DND-41 (cell line): ENCODE measurements at regions not wholly inside any gene's neighbourhood (a gene's known extent, or its start where the extent isn't known, plus 50 kb on each side); places are given as distances from the start of the nearest gene placed in this dataset.

Experiments used
- ATAC-seq: fragments of 200-7000 bp; cut with Tn5 transposase; 3 replicates; pipeline ENCODE4 v1.9.1; 2021; ENCODE audit warnings: low read depth; ENCODE audit not compliant: insufficient read depth
- DNase-seq: peaks from one replicate; pipeline ENCODE4 v3.0.0-alpha.2; 2020
- H2AFZ ChIP-seq: 2 replicates; pipeline ENCODE4 v1.6.0; 2012; ENCODE audit warnings: low read depth, low read length
- H3K27ac ChIP-seq: 2 replicates; pipeline ENCODE4 v1.5.1; 2012; ENCODE audit warnings: low read length, inconsistent platforms
- H3K27me3 ChIP-seq: fragments of 200-600 bp; sonication (generic); 2 replicates; pipeline ENCODE4 v1.6.0; 2012; ENCODE audit warnings: low read length, mild to moderate bottlenecking, inconsistent platforms; ENCODE audit not compliant: insufficient read depth, poor library complexity
- H3K36me3 ChIP-seq: 2 replicates; pipeline ENCODE4 v1.5.1; 2012; ENCODE audit warnings: low read length, inconsistent platforms; ENCODE audit not compliant: insufficient read depth
- H3K4me1 ChIP-seq: 2 replicates; pipeline ENCODE4 v1.5.1; 2012; ENCODE audit warnings: mild to moderate bottlenecking, low read length; ENCODE audit not compliant: insufficient read depth
- H3K4me2 ChIP-seq: 2 replicates; pipeline ENCODE4 v1.6.0; 2012; ENCODE audit warnings: mild to moderate bottlenecking, moderate library complexity, low read length, inconsistent platforms; ENCODE audit not compliant: insufficient read depth
- H3K4me3 ChIP-seq, 2 experiments: fragments of 200-600 bp in 1 of 2; shearing (Covaris generic) in 1 of 2; 2 replicates each; pipeline ENCODE4 v1.5.1; 2012 to 2016; ENCODE audit warnings: inconsistent platforms in 2 of 2, low read length in 2 of 2, mild to moderate bottlenecking in 2 of 2, low read depth in 1 of 2, moderate library complexity in 1 of 2
- H3K79me2 ChIP-seq: 2 replicates; pipeline ENCODE4 v1.6.0; 2012; ENCODE audit warnings: low read length, inconsistent platforms; ENCODE audit not compliant: insufficient read depth
- H3K9ac ChIP-seq: 2 replicates; pipeline ENCODE4 v1.6.0; 2012; ENCODE audit warnings: low read depth, mild to moderate bottlenecking, inconsistent platforms, low read length, moderate library complexity
- H3K9me3 ChIP-seq: 2 replicates; pipeline ENCODE4 v1.5.1; 2012; ENCODE audit warnings: low read length, moderate library complexity, mild to moderate bottlenecking, inconsistent platforms; ENCODE audit not compliant: insufficient read depth, severe bottlenecking
- H4K20me1 ChIP-seq: 2 replicates; pipeline ENCODE4 v1.6.0; 2012; ENCODE audit warnings: low read length; ENCODE audit not compliant: insufficient read depth
- CTCF ChIP-seq: IDR thresholded peaks from 2 replicates; pipeline ENCODE4 v1.5.1; 2012; ENCODE audit warnings: borderline replicate concordance, low read length, moderate library complexity, mild to moderate bottlenecking; ENCODE audit not compliant: poor library complexity, severe bottlenecking; ENCODE audit errors: extremely low read depth
- EZH2 ChIP-seq: IDR thresholded peaks from 3 replicates; pipeline ENCODE4 v1.6.1; 2012; ENCODE audit warnings: borderline replicate concordance, low read depth, mild to moderate bottlenecking, moderate library complexity, low read length, inconsistent platforms; ENCODE audit not compliant: severe bottlenecking

- no peak for TF ChIP-seq EZH2
- no peak for TF ChIP-seq CTCF
- no peak overlapping the region for H3K9ac ChIP-seq
- no peaks in the 10 kb centered on the region for H3K4me1 ChIP-seq
- no peak overlapping the region for H2AFZ ChIP-seq
- H3K36me3 ChIP-seq: no peaks in the 10 kb centered on the region
- no peaks in the 10 kb centered on the region for H3K79me2 ChIP-seq
- H4K20me1 ChIP-seq: 0 out of 2 replicates have a peak, but pooled peaks cover 7% of the 10 kb centered on the region
- no peak overlapping the region for H3K4me3 ChIP-seq
- no peak overlapping the region for H3K27ac ChIP-seq
- H3K27me3 ChIP-seq: peaks cover under 1% of the 10 kb centered on the region
- ATAC-seq (no peak), DNase-seq (no peak)
- no peak overlapping the region for H3K4me2 ChIP-seq
- H3K9me3 ChIP-seq: peaks cover 9% of the 10 kb centered on the region
Measured at GRCh38 chr10:78938695-78939672, 129.8 kb upstream of the ZMIZ1 start.

GRCh38 chr10:78942091-78942501 is 126.7 kb upstream of the ZMIZ1 start:
- H3K4me2 ChIP-seq: no peak overlapping the region
- H3K27ac ChIP-seq: no peak overlapping the region
- TF ChIP-seq CTCF (no peak), EZH2 (no peak)
- H3K9ac ChIP-seq: no peak overlapping the region
- H2AFZ ChIP-seq: no peak overlapping the region
- H3K36me3 ChIP-seq: no peaks in the 10 kb centered on the region
- H3K4me3 ChIP-seq: no peak overlapping the region
- no peak for DNase-seq
- no peak for ATAC-seq
- no peaks in the 10 kb centered on the region for H3K79me2 ChIP-seq
- H3K27me3 ChIP-seq: peaks cover 8% of the 10 kb centered on the region
- H4K20me1 ChIP-seq: 0 out of 2 replicates have a peak, but pooled peaks cover 7% of the 10 kb centered on the region
- H3K9me3 ChIP-seq: peaks cover 9% of the 10 kb centered on the region
- H3K4me1 ChIP-seq: no peaks in the 10 kb centered on the region

- H3K27me3 ChIP-seq: peaks cover 8% of the 10 kb centered on the region
- peaks cover 9% of the 10 kb centered on the region for H3K9me3 ChIP-seq
- peak; percentile 58 for ATAC-seq
- no peaks in the 10 kb centered on the region for H3K79me2 ChIP-seq
- H3K36me3 ChIP-seq: no peaks in the 10 kb centered on the region
- TF ChIP-seq CTCF (no peak), EZH2 (no peak)
- H3K9ac ChIP-seq: no peak overlapping the region
- no peak for DNase-seq
- H2AFZ ChIP-seq: no peak overlapping the region
- H3K4me1 ChIP-seq: no peaks in the 10 kb centered on the region
- H4K20me1 ChIP-seq: no peaks in the 10 kb centered on the region
- H3K27ac ChIP-seq: no peak overlapping the region
- H3K4me3 ChIP-seq: no peak overlapping the region
- H3K4me2 ChIP-seq: no peak overlapping the region
Measured at GRCh38 chr10:78944723-78945312, 123.9 kb upstream of the ZMIZ1 start.
